A549 (cell line): ENCODE measurements at regions not wholly inside any gene's neighbourhood (a gene's known extent, or its start where the extent isn't known, plus 50 kb on each side); places are given as distances from the start of the nearest gene placed in this dataset.

Source experiments
- ESRRA ChIP-seq: fragments of 150-350 bp; IDR thresholded peaks from 2 replicates; pipeline ENCODE4 v1.6.1; 2014; ENCODE audit warnings: mild to moderate bottlenecking, low read length, borderline replicate concordance
- JUN ChIP-seq, 2 experiments: fragments of >200 bp; sonication (Bioruptor Twin); formaldehyde crosslinking; IDR thresholded peaks; 2 replicates in 1 of 2; 3 replicates in 1 of 2; pipeline ENCODE4 v1.6.1; 2016 to 2017
- JUNB ChIP-seq: fragments of >200 bp; sonication (Bioruptor Twin); formaldehyde crosslinking; IDR thresholded peaks from 2 replicates; pipeline ENCODE4 v1.6.1; 2016
- MAX ChIP-seq: IDR thresholded peaks from 2 replicates; pipeline ENCODE4 v1.6.1; 2012
- MYC ChIP-seq: IDR thresholded peaks from 2 replicates; pipeline ENCODE4 v1.6.1; 2012; ENCODE audit warnings: mild to moderate bottlenecking, inconsistent platforms, low read length, improper control_type of control experiment, borderline replicate concordance
- PBX3 ChIP-seq: IDR thresholded peaks from 2 replicates; pipeline ENCODE4 v1.6.1; 2012
- POLR2A ChIP-seq: IDR thresholded peaks from 2 replicates; pipeline ENCODE4 v1.6.1; 2012; ENCODE audit warnings: mild to moderate bottlenecking, low read length
- RAD21 ChIP-seq, 2 experiments: fragments of >200 bp in 1 of 2; sonication (Bioruptor Twin) in 1 of 2; formaldehyde crosslinking in 1 of 2; IDR thresholded peaks in 1 of 2; conservative IDR thresholded peaks in 1 of 2; 2 replicates in 1 of 2; 3 replicates in 1 of 2; pipeline ENCODE4 v1.6.1; 2012 to 2018; ENCODE audit warnings: inconsistent platforms in 1 of 2
- RFX5 ChIP-seq: fragments of 450-650 bp; IDR thresholded peaks from 2 replicates; pipeline ENCODE4 v1.7.1; 2014; ENCODE audit warnings: antibody characterized with exemption, mild to moderate bottlenecking, moderate library complexity
- TF ChIP-seq, protein P1 (sequence below): fragments of >200 bp; sonication (Bioruptor Twin); formaldehyde crosslinking; IDR thresholded peaks from 3 replicates; pipeline ENCODE4 v1.5.1; 2016
- TF ChIP-seq, protein P2 (sequence below): fragments of 450-650 bp; IDR thresholded peaks from 2 replicates; pipeline ENCODE4 v1.6.1; 2014; ENCODE audit warnings: antibody characterized with exemption
- TF ChIP-seq, protein P3 (sequence below): fragments of 150-350 bp; IDR thresholded peaks from 2 replicates; pipeline ENCODE4 v1.6.1; 2014; ENCODE audit warnings: low read depth, mild to moderate bottlenecking, low read length

- TF ChIP-seq, protein P1, sequence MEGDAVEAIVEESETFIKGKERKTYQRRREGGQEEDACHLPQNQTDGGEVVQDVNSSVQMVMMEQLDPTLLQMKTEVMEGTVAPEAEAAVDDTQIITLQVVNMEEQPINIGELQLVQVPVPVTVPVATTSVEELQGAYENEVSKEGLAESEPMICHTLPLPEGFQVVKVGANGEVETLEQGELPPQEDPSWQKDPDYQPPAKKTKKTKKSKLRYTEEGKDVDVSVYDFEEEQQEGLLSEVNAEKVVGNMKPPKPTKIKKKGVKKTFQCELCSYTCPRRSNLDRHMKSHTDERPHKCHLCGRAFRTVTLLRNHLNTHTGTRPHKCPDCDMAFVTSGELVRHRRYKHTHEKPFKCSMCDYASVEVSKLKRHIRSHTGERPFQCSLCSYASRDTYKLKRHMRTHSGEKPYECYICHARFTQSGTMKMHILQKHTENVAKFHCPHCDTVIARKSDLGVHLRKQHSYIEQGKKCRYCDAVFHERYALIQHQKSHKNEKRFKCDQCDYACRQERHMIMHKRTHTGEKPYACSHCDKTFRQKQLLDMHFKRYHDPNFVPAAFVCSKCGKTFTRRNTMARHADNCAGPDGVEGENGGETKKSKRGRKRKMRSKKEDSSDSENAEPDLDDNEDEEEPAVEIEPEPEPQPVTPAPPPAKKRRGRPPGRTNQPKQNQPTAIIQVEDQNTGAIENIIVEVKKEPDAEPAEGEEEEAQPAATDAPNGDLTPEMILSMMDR: no peak
- TF ChIP-seq POLR2A (no peak), MYC (no peak), PBX3 (no peak), ESRRA (no peak), RAD21 (conservative IDR thresholded peaks at IDR 0.05 in 1 of 2, IDR thresholded peaks at IDR 0.05 in 1 of 2) (no peak), JUN (IDR thresholded peaks at IDR 0.05) (no peak), MAX (no peak), RFX5 (no peak), JUNB (no peak)
- TF ChIP-seq, protein P2, sequence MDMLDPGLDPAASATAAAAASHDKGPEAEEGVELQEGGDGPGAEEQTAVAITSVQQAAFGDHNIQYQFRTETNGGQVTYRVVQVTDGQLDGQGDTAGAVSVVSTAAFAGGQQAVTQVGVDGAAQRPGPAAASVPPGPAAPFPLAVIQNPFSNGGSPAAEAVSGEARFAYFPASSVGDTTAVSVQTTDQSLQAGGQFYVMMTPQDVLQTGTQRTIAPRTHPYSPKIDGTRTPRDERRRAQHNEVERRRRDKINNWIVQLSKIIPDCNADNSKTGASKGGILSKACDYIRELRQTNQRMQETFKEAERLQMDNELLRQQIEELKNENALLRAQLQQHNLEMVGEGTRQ: no peak
- TF ChIP-seq, protein P3, sequence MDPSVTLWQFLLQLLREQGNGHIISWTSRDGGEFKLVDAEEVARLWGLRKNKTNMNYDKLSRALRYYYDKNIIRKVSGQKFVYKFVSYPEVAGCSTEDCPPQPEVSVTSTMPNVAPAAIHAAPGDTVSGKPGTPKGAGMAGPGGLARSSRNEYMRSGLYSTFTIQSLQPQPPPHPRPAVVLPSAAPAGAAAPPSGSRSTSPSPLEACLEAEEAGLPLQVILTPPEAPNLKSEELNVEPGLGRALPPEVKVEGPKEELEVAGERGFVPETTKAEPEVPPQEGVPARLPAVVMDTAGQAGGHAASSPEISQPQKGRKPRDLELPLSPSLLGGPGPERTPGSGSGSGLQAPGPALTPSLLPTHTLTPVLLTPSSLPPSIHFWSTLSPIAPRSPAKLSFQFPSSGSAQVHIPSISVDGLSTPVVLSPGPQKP: no peak
Measured at GRCh38 chr2:88959480-88960204, 268.2 kb downstream of the RPIA start.
